GM23248 (cell line): ENCODE measurements at regions not wholly inside any gene's neighbourhood (a gene's known extent, or its start where the extent isn't known, plus 50 kb on each side); places are given as distances from the start of the nearest gene placed in this dataset.

ENCODE experiments used
- EZH2 ChIP-seq: fragments of 200-600 bp; sonication (generic); IDR thresholded peaks from 2 replicates; pipeline ENCODE4 v1.6.1; 2018; ENCODE audit warnings: antibody characterized with exemption, mild to moderate bottlenecking; ENCODE audit not compliant: insufficient read depth, poor library complexity, severe bottlenecking
- EZH2phosphoT487 ChIP-seq: fragments of 200-600 bp; sonication (generic); IDR thresholded peaks from 2 replicates; pipeline ENCODE4 v1.6.1; 2018; ENCODE audit warnings: antibody characterized with exemption, moderate library complexity, mild to moderate bottlenecking, low read depth; ENCODE audit not compliant: insufficient read depth

DNA sequence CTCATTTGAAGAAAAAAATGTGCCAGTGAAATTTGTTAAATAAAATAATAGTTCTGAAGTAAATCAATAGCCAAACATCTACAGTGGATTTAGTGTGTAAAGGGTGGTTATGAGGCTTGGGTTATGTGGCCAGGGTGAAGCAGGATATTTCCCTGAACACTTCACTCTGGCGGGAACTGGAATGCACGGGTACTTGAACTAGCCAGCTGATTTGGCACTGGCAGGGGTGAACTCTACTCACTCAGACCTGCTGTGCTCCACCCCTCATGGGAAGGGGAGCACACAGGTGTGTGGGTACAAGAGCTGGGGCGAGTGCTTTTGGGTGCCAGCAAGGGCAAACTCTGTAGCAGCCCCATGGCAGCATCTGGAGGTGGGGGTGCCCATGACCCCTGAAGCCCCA lies 278.2 kb downstream of the CALCRL start:
- TF ChIP-seq EZH2, result no peak
- TF ChIP-seq EZH2phosphoT487, result no peak
